BLaER1 (cell line): ENCODE measurements at regions not wholly inside any gene's neighbourhood (a gene's known extent, or its start where the extent isn't known, plus 50 kb on each side); places are given as distances from the start of the nearest gene placed in this dataset.
A peak's percentile ranks its signal among the peaks of the same experiment; 100 is the strongest.

Experiments
- H3K27ac ChIP-seq: shearing (Covaris generic); formaldehyde crosslinking; 2 replicates; pipeline ENCODE4 v1.8.1; 2022
- H3K27me3 ChIP-seq: shearing (Covaris generic); formaldehyde crosslinking; 2 replicates; pipeline ENCODE4 v1.8.1; 2022
- H3K36me3 ChIP-seq: shearing (Covaris generic); formaldehyde crosslinking; 2 replicates; pipeline ENCODE4 v1.8.1; 2022
- H3K4me1 ChIP-seq: shearing (Covaris generic); formaldehyde crosslinking; 2 replicates; pipeline ENCODE4 v1.8.1; 2022
- H3K4me2 ChIP-seq: shearing (Covaris generic); formaldehyde crosslinking; 2 replicates; pipeline ENCODE4 v1.8.1; 2022
- H3K4me3 ChIP-seq: shearing (Covaris generic); formaldehyde crosslinking; 2 replicates; pipeline ENCODE4 v1.8.1; 2022
- H3K9ac ChIP-seq: shearing (Covaris generic); formaldehyde crosslinking; 2 replicates; pipeline ENCODE4 v1.8.1; 2022
- H3K9me3 ChIP-seq: shearing (Covaris generic); formaldehyde crosslinking; 2 replicates; pipeline ENCODE4 v1.8.1; 2022
- H4K20me1 ChIP-seq: shearing (Covaris generic); formaldehyde crosslinking; 2 replicates; pipeline ENCODE4 v1.8.1; 2022
- Cebpa-rat ChIP-seq: shearing (Covaris generic); IDR thresholded peaks from 2 replicates; pipeline ENCODE4 v1.8.1; 2022

DNA sequence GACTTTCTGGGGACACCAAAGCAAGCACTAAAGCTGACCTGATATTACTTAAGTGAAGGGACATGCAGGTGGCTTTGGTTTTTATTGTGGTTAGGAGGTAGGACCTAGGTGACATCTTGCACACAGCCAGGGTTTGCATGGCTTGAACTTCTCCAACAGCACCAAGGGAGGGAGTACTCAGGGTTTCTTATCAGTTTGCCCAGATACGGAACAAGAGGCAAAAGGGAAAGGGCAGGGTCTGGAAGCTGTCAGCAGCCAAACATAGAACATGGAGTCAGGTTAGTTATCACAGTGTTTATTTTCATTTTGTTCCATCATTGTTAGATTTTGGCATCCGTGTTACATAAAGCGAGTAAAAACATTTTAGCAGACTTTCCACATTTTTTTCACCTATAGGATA lies 186.3 kb upstream of the CLEC14A start:
- Histone ChIP-seq H3K36me3 (no peaks in the 10 kb centered on the region), H3K4me2 (no peak overlapping the region), H3K4me1 (no peaks in the 10 kb centered on the region), H3K27me3 (no peaks in the 10 kb centered on the region), H3K9me3 (peaks cover 34% of the 10 kb centered on the region), H3K27ac (no peak overlapping the region), H3K4me3 (no peak overlapping the region), H3K9ac (no peak overlapping the region), H4K20me1 (no peaks in the 10 kb centered on the region)
- no peak for TF ChIP-seq Cebpa-rat

DNA sequence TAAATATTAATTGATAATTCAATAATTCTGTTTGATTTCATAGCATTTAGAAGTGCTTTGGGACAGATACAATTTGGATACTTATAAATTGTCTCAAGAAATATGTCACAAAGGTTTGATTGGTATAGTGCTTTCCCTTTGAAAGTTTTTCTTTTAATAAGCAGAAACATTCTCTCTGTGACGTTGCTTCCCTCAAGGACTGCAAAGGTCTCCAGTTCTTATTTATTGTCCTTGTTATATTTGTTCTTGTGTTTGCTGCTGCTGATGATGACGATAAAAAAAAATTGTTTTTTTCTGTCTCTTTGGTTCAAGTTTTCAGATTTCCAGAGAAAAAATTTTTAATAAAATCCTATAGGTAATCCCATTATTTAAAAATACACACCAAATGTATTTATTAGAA lies 176.3 kb upstream of the CLEC14A start:
- no peaks in the 10 kb centered on the region for H3K36me3 ChIP-seq
- H3K27ac ChIP-seq: no peak overlapping the region
- H3K4me3 ChIP-seq: no peak overlapping the region
- H3K9me3 ChIP-seq: no peaks in the 10 kb centered on the region
- no peak for TF ChIP-seq Cebpa-rat
- H4K20me1 ChIP-seq: no peaks in the 10 kb centered on the region
- H3K27me3 ChIP-seq: no peaks in the 10 kb centered on the region
- H3K9ac ChIP-seq: no peak overlapping the region
- H3K4me1 ChIP-seq: no peaks in the 10 kb centered on the region
- H3K4me2 ChIP-seq: no peak overlapping the region

DNA sequence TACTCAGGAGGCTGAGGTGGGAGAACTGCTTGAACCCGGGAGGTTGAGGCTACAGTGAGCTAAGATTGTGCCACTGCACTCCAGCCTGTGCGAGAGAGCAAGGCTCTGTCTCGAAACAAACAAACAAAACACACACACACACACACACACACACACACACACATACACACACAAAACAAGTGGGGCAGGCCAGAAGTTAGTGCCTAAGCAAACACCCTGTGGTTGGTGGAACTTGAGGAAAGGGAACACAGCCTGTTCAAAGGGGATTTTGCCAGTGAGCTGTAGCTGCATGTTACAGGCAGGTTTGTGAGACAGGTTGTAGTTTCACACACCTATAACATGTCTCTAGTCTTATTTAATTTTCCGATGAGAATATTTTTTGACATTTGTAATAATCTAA lies 175.3 kb upstream of the CLEC14A start:
- Histone ChIP-seq H3K27me3 (no peaks in the 10 kb centered on the region), H3K9me3 (no peaks in the 10 kb centered on the region), H3K4me1 (no peaks in the 10 kb centered on the region), H4K20me1 (no peaks in the 10 kb centered on the region), H3K4me2 (no peak overlapping the region), H3K27ac (no peak overlapping the region), H3K36me3 (no peaks in the 10 kb centered on the region), H3K9ac (no peak overlapping the region), H3K4me3 (no peak overlapping the region)
- no peak for TF ChIP-seq Cebpa-rat

DNA sequence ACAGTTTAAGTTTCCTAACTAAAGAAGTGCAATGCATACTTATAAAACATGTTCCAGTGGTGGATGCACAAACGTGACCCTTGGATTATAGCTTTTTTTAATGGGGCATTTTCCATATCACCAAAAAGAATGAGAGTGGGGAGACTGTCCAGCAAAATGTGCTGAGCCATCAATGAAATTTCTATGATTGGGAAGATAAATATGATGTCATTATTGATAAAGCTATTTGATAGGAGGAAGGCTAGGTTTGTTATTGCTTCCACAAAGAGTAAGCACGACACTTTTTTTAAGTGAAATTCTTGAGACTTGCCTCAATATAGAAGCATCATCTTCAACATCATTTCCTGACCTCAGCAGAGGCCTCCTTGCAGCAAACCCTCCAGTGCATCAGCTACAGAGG lies 174.6 kb upstream of the CLEC14A start:
- no peak overlapping the region for H3K27ac ChIP-seq
- no peak overlapping the region for H3K4me2 ChIP-seq

DNA sequence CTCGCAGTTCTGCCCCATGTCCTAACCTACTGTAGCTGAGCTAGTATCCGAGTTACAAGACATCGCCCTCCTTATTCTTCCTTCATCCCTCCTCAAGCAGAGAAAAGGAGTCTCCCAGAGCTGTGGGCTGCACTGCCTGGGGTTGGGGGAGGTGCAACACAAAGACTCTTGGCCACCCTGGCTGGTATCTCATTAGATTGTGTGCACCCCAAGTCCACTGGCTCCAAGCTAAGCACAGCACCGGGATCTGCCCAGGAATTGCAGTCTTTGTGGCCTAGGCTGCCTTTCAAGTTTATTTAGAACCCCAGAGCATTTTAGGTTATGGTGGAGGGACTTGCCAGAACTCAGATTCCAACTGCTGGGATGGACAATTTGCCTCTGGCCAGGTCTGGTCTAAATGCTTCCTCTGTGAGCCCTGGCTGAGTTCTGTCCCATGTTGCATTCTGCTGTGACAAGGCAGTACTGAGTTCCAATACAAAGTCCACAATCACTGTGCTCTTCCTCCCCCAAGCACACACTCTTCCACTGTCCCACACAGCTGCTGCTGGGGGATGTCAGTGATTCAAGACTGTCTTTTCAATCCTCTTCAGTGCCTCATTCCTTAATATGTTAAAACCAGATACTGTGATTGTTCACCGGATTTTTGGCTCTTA lies 169.6 kb upstream of the CLEC14A start:
- H3K9me3 ChIP-seq: peaks cover 15% of the 10 kb centered on the region; the same call in 1 of the 2 replicates
- no peaks in the 10 kb centered on the region for H3K4me1 ChIP-seq
- TF ChIP-seq Cebpa-rat: no peak
- H3K4me3 ChIP-seq: no peak overlapping the region
- no peak overlapping the region for H3K27ac ChIP-seq
- H3K9ac ChIP-seq: no peak overlapping the region
- no peaks in the 10 kb centered on the region for H3K27me3 ChIP-seq
- H3K4me2 ChIP-seq: no peak overlapping the region
- H4K20me1 ChIP-seq: no peaks in the 10 kb centered on the region
- no peaks in the 10 kb centered on the region for H3K36me3 ChIP-seq

More for the DNA sequence above, 174.6 kb upstream of the CLEC14A start:
- H3K9ac ChIP-seq: no peak overlapping the region
- no peaks in the 10 kb centered on the region for H3K4me1 ChIP-seq
- TF ChIP-seq Cebpa-rat: no peak
- H3K36me3 ChIP-seq: no peaks in the 10 kb centered on the region
- no peak overlapping the region for H3K4me3 ChIP-seq
- no peaks in the 10 kb centered on the region for H3K9me3 ChIP-seq
- no peaks in the 10 kb centered on the region for H4K20me1 ChIP-seq
- H3K27me3 ChIP-seq: no peaks in the 10 kb centered on the region

DNA sequence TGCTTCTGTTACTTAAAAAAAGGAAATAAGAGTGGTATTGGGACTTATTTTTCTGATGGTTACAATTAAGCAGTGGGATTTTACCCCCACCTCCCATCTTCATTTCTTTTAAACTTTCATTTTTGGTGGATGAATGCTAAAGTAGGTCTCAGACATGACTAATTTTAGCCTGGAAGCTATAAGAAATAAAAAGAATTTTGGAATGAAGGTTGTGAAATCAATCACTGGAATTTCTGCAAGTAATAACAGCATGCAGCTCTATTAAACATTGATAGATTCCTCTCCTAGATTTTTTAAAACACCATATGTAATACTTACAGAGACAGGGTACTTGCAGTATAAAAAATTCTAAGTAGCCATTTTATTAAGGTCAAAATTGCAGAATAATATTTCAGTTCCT lies 164.2 kb upstream of the CLEC14A start:
- H4K20me1 ChIP-seq: no peaks in the 10 kb centered on the region
- no peak overlapping the region for H3K4me2 ChIP-seq
- no peaks in the 10 kb centered on the region for H3K4me1 ChIP-seq
- H3K9me3 ChIP-seq: peaks cover 12% of the 10 kb centered on the region; the same call in 1 of the 2 replicates
- H3K27me3 ChIP-seq: no peaks in the 10 kb centered on the region
- H3K36me3 ChIP-seq: no peaks in the 10 kb centered on the region
- no peak overlapping the region for H3K4me3 ChIP-seq
- TF ChIP-seq Cebpa-rat: no peak
- H3K9ac ChIP-seq: no peak overlapping the region
- no peak overlapping the region for H3K27ac ChIP-seq

DNA sequence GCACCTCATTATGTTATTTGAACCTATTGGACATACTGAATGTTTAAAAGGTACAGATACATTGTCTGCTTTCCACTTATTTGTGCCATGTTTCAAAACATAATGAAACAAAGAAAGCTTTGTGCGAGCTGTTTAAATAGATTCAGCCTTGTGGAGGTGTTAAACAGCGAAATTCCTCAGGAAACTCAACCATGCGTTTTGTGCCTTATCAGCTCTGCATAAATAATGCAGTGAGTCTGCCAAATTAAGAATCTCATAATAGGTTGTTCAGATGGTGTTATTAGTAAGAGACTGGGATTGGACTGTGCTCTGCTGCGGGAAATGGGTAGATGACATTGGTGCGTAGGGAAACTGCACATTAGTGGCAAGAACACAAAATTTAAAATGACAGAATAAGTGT lies 163.7 kb upstream of the CLEC14A start:
- Histone ChIP-seq H3K27ac (no peak overlapping the region), H3K4me1 (no peaks in the 10 kb centered on the region), H3K9ac (no peak overlapping the region), H4K20me1 (no peaks in the 10 kb centered on the region), H3K9me3 (peaks cover 9% of the 10 kb centered on the region; the same call in 1 of the 2 replicates), H3K36me3 (no peaks in the 10 kb centered on the region), H3K4me3 (no peak overlapping the region), H3K27me3 (no peaks in the 10 kb centered on the region), H3K4me2 (no peak overlapping the region)
- TF ChIP-seq Cebpa-rat: no peak

DNA sequence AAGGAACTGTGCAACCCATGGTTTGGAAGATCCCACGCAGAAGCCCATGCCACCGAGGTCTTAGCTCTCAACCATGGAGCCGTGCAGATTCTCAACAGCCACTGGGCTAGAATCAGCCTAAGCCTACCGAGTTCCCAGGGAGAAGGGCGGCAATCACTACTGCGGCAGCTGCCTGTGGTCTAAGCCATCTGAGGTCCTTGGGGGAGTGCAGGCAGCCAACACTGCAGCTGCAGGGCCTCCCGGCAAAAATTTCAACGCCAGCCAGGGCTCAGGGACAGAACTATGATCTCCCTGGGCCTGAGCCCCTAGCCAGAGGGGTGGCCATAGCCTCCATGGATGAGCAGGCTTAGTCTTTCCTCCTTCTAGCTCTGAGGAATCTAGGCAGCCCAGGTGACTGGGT lies 156.8 kb upstream of the CLEC14A start:
- Histone ChIP-seq H3K36me3 (no peaks in the 10 kb centered on the region), H3K4me1 (peaks cover 13% of the 10 kb centered on the region), H3K27me3 (no peaks in the 10 kb centered on the region), H3K9ac (no peak overlapping the region), H3K9me3 (no peaks in the 10 kb centered on the region), H3K4me2 (no peak overlapping the region), H3K27ac (no peak overlapping the region), H3K4me3 (no peak overlapping the region), H4K20me1 (no peaks in the 10 kb centered on the region)
- no peak for TF ChIP-seq Cebpa-rat

DNA sequence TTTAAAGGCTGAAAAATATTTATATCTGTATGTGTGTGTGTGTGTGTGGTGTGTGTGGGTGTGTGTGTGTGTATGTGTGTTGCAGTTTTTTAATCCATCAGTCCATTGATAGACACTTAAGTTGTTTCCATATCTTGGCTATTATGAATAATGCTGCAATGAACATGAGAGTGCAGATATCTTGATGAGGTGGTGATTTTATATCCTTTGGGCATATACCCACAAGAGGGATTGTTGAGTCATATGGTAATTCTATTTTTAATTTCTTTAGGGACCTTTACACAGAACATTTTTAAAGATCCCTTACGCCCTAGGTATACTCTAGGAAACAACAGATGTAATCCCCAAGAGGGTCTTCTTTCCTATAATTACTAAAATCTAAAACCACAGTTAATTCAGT lies 154.5 kb upstream of the CLEC14A start:
- no peaks in the 10 kb centered on the region for H3K9me3 ChIP-seq
- no peak for TF ChIP-seq Cebpa-rat

DNA sequence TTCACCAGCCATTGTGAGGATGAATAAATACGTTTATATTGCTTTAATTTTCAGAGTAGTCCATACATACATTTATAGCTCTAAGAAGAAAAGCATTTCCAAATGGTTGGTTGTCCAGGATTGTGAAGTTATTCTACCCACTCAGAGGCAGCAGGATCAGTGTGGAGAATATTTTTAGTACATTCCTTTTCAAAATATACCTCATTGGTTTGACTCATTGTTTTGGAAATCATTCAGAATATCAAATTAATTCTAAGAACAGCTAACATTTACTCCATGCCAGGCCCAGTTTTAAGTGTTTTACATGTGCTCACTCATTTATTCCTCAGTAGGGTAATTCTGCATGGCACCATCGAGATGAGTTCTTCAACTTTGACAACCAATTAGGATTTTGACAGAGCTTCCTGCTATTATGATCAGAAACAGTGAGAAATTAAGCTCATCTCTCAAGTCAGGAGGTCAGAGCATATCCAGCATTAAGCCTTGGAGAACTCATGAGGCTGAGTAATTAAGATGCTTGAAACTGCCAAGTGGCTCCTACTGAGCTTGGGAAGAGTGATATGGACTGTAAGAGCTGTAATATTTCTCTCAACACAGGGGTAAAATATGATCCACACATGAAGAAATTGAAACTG lies 153.3 kb upstream of the CLEC14A start:
- H3K9me3 ChIP-seq: no peaks in the 10 kb centered on the region
- H3K4me1 ChIP-seq: peaks cover 24% of the 10 kb centered on the region
- H3K27me3 ChIP-seq: no peaks in the 10 kb centered on the region
- H3K4me3 ChIP-seq: no peak overlapping the region
- H4K20me1 ChIP-seq: no peaks in the 10 kb centered on the region
- no peak overlapping the region for H3K9ac ChIP-seq
- H3K36me3 ChIP-seq: no peaks in the 10 kb centered on the region
- no peak overlapping the region; the same call in 1 of the 2 replicates for H3K4me2 ChIP-seq
- H3K27ac ChIP-seq: no peak overlapping the region
- no peak for TF ChIP-seq Cebpa-rat

More for the DNA sequence above, 154.5 kb upstream of the CLEC14A start:
- Histone ChIP-seq H3K4me1 (peaks cover 23% of the 10 kb centered on the region), H3K4me2 (peak overlapping the region; percentile 45), H4K20me1 (no peaks in the 10 kb centered on the region), H3K27ac (no peak overlapping the region), H3K27me3 (no peaks in the 10 kb centered on the region), H3K4me3 (no peak overlapping the region), H3K9ac (no peak overlapping the region), H3K36me3 (no peaks in the 10 kb centered on the region)
